Retinal pigment epithelial cell (primary cell): ENCODE measurements at regions not wholly inside any gene's neighbourhood (a gene's known extent, or its start where the extent isn't known, plus 50 kb on each side); places are given as distances from the start of the nearest gene placed in this dataset.

Experiments used
- DNase-seq: peaks from one replicate; pipeline ENCODE4 v3.0.0-alpha.2; 2010; ENCODE audit warnings: low read depth
- H3K4me3 ChIP-seq: 2 replicates; pipeline ENCODE4 v1.5.1; 2011; ENCODE audit warnings: mild to moderate bottlenecking, low read length, control low read depth, moderate library complexity
- TF ChIP-seq, protein P1 (sequence below): conservative IDR thresholded peaks from 2 replicates; pipeline ENCODE4 v1.5.1; 2011; ENCODE audit warnings: low read depth, low read length, control low read depth, inconsistent platforms

DNA sequence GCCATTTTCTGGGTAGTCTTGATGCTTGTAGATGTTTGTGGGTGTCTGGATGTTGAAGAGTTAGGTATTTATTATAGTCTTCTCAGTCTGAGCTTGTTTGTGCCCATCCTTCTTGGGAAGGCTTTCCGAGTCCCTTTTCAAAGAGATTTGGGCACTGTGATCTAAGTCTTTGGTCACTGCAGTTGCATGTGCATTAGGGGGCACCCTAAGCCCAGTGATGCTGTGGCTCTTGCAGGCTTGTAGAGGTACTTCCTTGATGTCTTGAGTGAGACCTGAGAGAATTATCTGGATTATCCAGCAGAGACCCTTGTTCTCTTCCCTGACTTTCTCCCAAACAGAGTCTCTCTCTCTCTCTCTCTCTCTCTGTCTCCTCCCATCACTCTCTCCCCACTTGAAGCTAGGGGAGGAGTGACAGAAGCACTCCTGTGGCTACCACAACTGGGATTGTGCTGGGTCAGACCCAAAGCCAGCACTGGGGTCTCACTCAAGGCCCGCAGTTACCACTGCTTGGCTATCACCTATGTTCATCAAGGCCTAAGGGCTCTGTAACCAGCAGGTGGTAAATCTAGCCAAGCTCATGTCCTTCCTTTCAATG is 68.5 kb downstream of the TMCO5A start:
- TF ChIP-seq, protein P1, sequence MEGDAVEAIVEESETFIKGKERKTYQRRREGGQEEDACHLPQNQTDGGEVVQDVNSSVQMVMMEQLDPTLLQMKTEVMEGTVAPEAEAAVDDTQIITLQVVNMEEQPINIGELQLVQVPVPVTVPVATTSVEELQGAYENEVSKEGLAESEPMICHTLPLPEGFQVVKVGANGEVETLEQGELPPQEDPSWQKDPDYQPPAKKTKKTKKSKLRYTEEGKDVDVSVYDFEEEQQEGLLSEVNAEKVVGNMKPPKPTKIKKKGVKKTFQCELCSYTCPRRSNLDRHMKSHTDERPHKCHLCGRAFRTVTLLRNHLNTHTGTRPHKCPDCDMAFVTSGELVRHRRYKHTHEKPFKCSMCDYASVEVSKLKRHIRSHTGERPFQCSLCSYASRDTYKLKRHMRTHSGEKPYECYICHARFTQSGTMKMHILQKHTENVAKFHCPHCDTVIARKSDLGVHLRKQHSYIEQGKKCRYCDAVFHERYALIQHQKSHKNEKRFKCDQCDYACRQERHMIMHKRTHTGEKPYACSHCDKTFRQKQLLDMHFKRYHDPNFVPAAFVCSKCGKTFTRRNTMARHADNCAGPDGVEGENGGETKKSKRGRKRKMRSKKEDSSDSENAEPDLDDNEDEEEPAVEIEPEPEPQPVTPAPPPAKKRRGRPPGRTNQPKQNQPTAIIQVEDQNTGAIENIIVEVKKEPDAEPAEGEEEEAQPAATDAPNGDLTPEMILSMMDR, result peak; percentile 73
- H3K4me3 ChIP-seq, result no peak overlapping the region
- DNase-seq, result peak; percentile 34

DNA sequence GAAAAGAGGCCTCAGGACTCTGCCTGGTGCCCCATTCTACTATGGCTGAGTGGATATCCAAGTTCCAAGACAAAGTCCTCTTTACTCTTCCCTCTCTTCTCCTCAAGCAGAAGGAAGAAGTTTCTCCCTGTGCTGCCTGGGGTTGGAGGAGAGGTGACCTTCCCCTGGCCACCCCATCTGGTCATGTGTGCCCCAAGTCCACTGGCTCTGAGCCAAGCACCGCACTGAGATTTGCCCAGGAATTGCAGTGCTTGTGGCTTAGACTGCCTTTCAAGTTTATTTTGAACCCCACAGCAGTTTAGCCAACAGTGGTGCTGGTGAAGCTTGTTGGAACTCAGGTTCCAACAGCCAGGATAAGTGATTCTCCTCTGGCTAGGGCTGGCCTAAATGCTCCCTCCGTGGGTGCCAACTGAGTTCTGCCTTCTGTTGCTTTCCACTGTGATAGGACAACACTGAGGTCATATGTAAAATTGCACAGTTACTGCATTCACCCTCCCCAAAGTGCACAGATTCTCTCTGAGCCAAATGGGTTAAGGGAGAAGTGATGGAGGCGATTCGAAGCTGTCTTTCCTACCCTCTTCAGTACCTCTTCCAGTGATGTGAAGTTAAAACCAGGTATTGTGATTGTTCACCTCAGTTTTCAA is 69.9 kb downstream of the TMCO5A start:
- DNase-seq, result no peak
- no peak overlapping the region for H3K4me3 ChIP-seq
- TF ChIP-seq, protein P1, result no peak

DNA sequence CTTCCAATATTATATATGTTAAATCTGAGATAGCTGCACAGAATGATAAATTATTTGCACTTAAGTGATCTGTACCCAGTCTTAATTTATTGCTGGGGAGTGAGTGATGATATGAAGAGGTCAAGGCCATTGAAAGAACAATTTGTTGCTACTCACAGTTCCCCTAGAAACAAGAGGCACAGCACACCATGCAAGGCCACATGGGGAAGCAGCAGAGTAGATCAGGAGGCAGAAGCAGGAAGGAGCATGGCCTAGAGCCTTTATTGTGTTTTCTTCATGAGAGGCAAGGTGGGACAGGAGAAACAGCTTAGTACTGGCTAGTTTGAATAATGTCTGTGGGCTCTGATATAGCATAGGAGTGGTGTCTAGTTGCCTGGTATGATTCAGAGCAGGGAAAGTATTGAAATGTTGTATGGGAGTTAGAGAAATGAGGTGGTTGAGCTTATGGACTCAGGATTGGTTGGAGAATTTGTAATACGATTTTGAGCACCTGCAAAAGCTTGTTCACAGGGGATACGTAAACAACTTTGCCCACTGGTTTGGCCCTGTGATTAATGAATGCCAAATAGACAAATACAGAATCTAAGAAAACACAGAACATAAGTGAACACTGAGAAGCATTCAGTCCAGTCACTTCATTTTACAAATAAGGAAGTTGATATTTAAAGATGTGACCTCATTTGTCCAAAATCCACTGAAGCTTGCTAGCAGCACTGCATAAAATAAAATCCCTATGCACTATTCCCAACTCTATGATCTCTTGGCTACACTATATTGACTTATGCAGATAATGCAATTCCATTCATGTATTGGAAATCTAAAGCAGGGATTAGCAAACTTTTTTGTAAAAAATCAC is 71.7 kb downstream of the TMCO5A start:
- no peak for DNase-seq
- no peak overlapping the region for H3K4me3 ChIP-seq
- TF ChIP-seq, protein P1, result no peak

DNA sequence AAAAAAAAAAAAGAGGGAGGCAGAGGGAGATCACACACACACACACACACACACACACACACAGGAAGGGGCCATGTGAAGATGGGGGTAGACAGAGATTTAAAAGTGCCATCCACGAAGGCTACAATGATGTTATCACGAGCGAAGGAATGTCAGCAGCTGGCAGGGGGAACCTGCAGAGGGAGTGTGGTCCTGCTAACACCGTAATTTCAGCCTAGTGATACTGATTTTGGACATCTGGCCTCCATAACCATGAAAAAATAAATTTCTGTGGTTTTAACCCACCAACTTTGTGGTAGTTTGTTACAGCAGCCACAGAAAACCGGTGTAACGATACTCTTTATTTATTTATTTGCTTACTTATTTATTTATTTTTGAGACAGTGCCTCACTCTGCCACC is 76.0 kb downstream of the TMCO5A start:
- no peak overlapping the region for H3K4me3 ChIP-seq
- no peak for DNase-seq
- TF ChIP-seq, protein P1, result no peak

DNA sequence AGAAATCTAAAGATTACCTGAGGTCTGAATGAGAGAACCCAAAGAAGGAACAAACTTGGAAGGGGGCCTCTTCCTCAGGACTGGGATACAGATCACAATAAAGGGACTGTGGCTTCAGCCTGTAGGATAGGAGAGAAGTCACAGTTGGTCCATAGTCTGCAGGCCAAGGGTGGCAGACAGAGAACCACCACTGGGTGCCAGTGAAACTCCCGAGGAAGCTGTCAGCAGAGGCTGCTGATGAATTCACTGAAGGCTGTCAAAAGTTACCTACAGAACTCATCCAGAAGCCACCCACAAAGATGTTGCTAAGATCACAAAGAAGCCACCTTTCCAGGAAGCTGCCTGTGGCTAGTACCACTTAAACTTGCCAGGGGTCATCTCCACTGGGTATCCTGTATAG is 78.5 kb downstream of the TMCO5A start:
- TF ChIP-seq, protein P1, result no peak
- H3K4me3 ChIP-seq, result no peak overlapping the region
- no peak for DNase-seq

DNA sequence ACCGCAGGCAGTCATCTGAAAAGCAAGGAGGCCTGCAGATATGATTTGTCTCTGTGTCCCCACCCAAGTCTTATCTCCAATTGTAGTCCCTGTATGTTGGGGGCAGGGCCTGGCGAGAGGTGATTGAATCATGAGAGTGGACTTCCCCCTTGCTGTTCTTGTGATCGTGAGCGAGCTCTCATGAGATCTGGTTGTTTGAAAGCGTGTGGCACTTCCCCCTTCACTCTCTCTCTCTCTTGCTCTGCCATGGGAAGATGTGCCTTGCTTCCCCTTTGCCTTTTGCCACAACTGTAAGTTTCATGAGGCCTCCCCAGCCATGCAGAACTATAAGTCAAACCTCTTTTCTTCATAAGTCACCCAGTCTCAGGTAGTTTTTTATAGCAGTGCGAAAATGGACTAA is 83.3 kb downstream of the TMCO5A start:
- TF ChIP-seq, protein P1, result no peak
- no peak for DNase-seq
- no peak overlapping the region for H3K4me3 ChIP-seq
